Adrenal gland (tissue), 9 donors: ENCODE measurements at regions not wholly inside any gene's neighbourhood (a gene's known extent, or its start where the extent isn't known, plus 50 kb on each side); places are given as distances from the start of the nearest gene placed in this dataset.

Experiments
- DNase-seq, 7 donors: peaks; one replicate each; pipeline ENCODE4 v3.0.0-alpha.2; 2019 to 2020
- H3K27ac ChIP-seq, 5 donors: fragments of 200-600 bp; sonication (generic) in 4 of 5; 1 replicate in 3 of 5; 2 replicates in 2 of 5; pipeline versions ENCODE4 v1.5.1 to v1.8.0; 2016 to 2020; ENCODE audit warnings: mild to moderate bottlenecking in 1 of 5
- H3K27me3 ChIP-seq: fragments of 200-600 bp; 2 replicates; pipeline ENCODE4 v1.8.0; 2021
- H3K36me3 ChIP-seq, 2 donors: fragments of 200-600 bp; replicated peaks in 1 of 2; 1 replicate in 1 of 2; 2 replicates in 1 of 2; pipeline versions ENCODE4 v1.5.1 to v1.8.0; 2018 to 2022
- H3K4me1 ChIP-seq, 2 donors: fragments of 200-600 bp; replicated peaks in 1 of 2; 1 replicate in 1 of 2; 2 replicates in 1 of 2; pipeline versions ENCODE4 v1.5.1 to v1.8.0; 2018 to 2021
- H3K4me3 ChIP-seq, 4 donors: fragments of 200-600 bp; sonication (generic) in 3 of 4; one replicate each; pipeline ENCODE4 v1.5.1; 2016 to 2018
- H3K9me3 ChIP-seq, 3 donors: fragments of 200-600 bp; sonication (generic) in 1 of 3; replicated peaks in 1 of 3; 1 replicate in 2 of 3; 2 replicates in 1 of 3; pipeline versions ENCODE4 v1.5.1 to v1.8.0; 2016 to 2021
- CTCF ChIP-seq, 6 experiments: fragments of 450-650 bp in 4 of 6; fragments of 200-600 bp in 2 of 6; sonication (generic) in 1 of 6; IDR thresholded peaks; 1 replicate in 5 of 6; 2 replicates in 1 of 6; pipeline versions ENCODE4 v1.5.1 to v1.8.0; 2016 to 2021; ENCODE audit warnings: antibody characterized with exemption in 6 of 6, mild to moderate bottlenecking in 2 of 6, moderate library complexity in 1 of 6
- POLR2A ChIP-seq, 2 donors: fragments of 450-650 bp; IDR thresholded peaks; one replicate each; pipeline ENCODE4 v1.6.1; 2017; ENCODE audit warnings: antibody characterized with exemption in 2 of 2, mild to moderate bottlenecking in 2 of 2, moderate library complexity in 1 of 2
- WGBS, 4 donors: extraction: QIAGEN DNeasy Blood & Tissue Kit in 2 of 4; methylation state at CpG; one replicate each; pipeline versions ENCODE4 v1.1.5 to v1.1.7; 2013 to 2017; 5-methylcytosine and 5-hydroxymethylcytosine counted together
- intact Hi-C, 2 donors: fragments of 100-400 bp; cut with DNase I; formaldehyde crosslinking; loops; one replicate each; pipeline versions ENCODE4 v1.14.1 to v1.15.0; 2022 to 2023
- donor health status: healthy with polysubstance abuse.
- donor health status: Bipolar disorder and iron deficiency.
- donor health status: DM: yes; HTN: yes; CAD: no.
- donor health status: DM: no; HTN: no; CAD: no.
- donor health status: DM: no; HTN: no; CAD: no.

- Histone ChIP-seq H3K27me3 (no peaks in the 10 kb centered on the region), H3K4me1 (no peaks in the 10 kb centered on the region), H3K36me3 (no peaks in the 10 kb centered on the region), H3K4me3 (no peak overlapping the region), H3K9me3 (no peaks in the 10 kb centered on the region), H3K27ac (no peak overlapping the region)
- no peak for TF ChIP-seq POLR2A (IDR thresholded peaks at IDR 0.05)
- TF ChIP-seq CTCF (IDR thresholded peaks at IDR 0.05) = no peak
- no peak for DNase-seq
- WGBS, 4 donors = 36 to 41% (median 39%) methylated on average over 4 of the region's 4 CpGs
- intact Hi-C loops = no loop called here
These were observed 342.0 kb upstream of the PDZRN3 start for GRCh38 chr3:73966733-73967132.

GRCh38 chr3:73964818-73965217, 340.1 kb upstream of the PDZRN3 start:
- 85 to 100% (median 95%) methylated on average over 1 of the region's 1 CpG for WGBS, 4 donors
- H3K9me3 ChIP-seq = no peaks in the 10 kb centered on the region
- TF ChIP-seq POLR2A (IDR thresholded peaks at IDR 0.05) (no peak), CTCF (IDR thresholded peaks at IDR 0.05) (no peak)
- H3K27ac ChIP-seq = no peak overlapping the region
- no peaks in the 10 kb centered on the region for H3K27me3 ChIP-seq
- H3K4me1 ChIP-seq = no peaks in the 10 kb centered on the region
- DNase-seq = no peak
- no peak overlapping the region for H3K4me3 ChIP-seq
- intact Hi-C loops = no loop called here
- no peaks in the 10 kb centered on the region for H3K36me3 ChIP-seq

- Histone ChIP-seq H3K4me1 (no peaks in the 10 kb centered on the region), H3K4me3 (no peak overlapping the region), H3K36me3 (no peaks in the 10 kb centered on the region), H3K27me3 (no peaks in the 10 kb centered on the region), H3K9me3 (no peaks in the 10 kb centered on the region), H3K27ac (no peak overlapping the region)
- 76 to 81% (median 78%) methylated on average over 2 of the region's 2 CpGs for WGBS, 4 donors
- intact Hi-C loops = no loop called here
- TF ChIP-seq POLR2A (IDR thresholded peaks at IDR 0.05) = no peak
- no peak for TF ChIP-seq CTCF (IDR thresholded peaks at IDR 0.05)
- DNase-seq = no peak
These were observed 330.8 kb upstream of the PDZRN3 start for GRCh38 chr3:73955494-73956070.

- no peaks in the 10 kb centered on the region for H3K27me3 ChIP-seq
- no peak overlapping the region for H3K4me3 ChIP-seq
- H3K36me3 ChIP-seq = peaks cover 0 to 4% of the 10 kb centered on the region in 2 donors
- H3K9me3 ChIP-seq = no peaks in the 10 kb centered on the region
- no peak for DNase-seq
- H3K27ac ChIP-seq = no peak overlapping the region
- TF ChIP-seq POLR2A (IDR thresholded peaks at IDR 0.05) = no peak
- no peak for TF ChIP-seq CTCF (IDR thresholded peaks at IDR 0.05)
- WGBS, 4 donors = 71 to 96% (median 78%) methylated on average over 1 of the region's 1 CpG
- no peaks in the 10 kb centered on the region for H3K4me1 ChIP-seq
- intact Hi-C loops = no loop called here
These were observed 329.8 kb upstream of the PDZRN3 start for GRCh38 chr3:73954506-73954905.
